ENCODE measurements at regions not wholly inside any gene's neighbourhood (a gene's known extent, or its start where the extent isn't known, plus 50 kb on each side); places are given as distances from the start of the nearest gene placed in this dataset.
"Not testable (repeated sequence)": the region's sequence is repeated elsewhere in the genome, so short reads cannot be mapped to it uniquely, and the experiment has no call there.

DNA sequence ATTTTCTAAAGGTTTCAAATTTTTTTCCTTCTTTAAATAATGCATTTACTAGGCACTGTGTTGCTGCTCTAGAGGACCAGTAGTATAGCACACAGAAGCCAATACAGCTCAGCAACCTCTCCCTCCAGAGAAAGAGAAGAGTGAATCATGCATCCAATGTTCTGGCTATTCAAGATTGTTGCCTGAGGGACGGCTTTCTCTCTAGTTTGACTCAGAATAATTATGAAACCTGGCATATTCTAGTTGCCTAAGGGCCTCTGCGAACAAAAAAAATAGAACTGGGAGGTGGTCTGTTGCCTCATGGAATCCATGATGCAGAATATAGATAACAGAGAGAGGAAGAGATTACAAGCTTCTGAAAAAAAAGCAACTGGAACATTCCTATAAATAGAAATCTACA lies 1233.3 kb upstream of the PABPC4L start:
- DNase-seq, result no peak

GRCh38 chr4:135429528-135429927 lies 1227.9 kb upstream of the PABPC4L start:
- no peak for DNase-seq

DNA sequence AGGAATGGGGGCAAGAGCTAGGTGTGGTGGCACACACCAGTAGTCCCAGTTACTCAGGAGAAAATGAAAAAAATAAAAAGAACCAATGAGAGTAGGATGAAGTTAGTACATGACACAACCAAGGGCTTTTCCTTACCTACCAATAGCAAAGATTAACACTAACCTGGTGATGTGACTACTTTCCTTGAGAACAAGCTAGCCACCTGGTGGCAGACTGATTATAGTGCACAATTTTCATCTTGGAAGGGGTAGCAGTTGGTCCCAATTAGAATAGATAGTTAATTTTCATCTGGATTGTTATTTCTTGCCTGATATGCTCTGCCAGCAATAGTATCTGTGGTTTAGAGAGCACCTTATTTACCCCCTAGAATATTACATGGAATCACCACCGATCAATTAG lies 1216.8 kb upstream of the PABPC4L start:
- no peak for DNase-seq

DNA sequence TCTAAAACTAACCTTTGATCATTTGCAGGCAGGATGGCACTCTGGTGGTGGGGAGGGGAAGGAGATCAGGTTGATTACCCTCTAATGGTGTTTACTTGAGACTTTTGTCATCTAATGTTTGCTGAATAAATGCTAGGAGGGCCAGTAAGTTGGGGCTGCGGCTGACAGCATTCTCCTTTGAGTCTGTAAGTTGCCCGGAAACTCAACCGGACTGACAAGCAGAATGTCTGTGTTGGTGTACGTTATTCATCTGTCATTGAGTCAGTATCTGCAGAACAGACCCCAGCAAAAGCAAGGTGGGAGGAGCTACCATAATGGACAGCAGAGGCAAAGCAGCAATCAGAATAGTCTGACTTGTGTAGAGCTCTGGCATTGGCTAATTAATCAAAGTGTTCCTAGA lies 1210.6 kb upstream of the PABPC4L start:
- no peak for DNase-seq

DNA sequence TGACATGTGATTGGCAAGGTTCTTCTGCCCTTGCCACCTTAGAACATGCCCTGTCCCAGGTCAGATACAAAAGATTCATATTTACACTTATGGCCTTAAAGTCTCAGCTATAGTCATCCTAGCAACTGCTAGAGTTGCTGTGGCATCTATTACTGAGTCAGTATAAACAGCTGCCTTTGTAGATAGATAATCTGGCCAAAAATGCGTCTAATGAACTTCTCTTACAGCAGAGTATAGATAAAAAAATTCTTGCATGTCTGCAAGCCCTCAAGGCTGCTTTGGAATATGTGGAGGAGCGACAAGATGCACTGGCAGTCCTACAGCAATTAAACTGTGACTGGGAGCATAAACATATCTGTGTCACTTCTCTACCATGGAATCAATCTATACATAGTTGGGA lies 1209.7 kb upstream of the PABPC4L start:
- no peak for DNase-seq

GRCh38 chr4:135409261-135409660 lies 1207.7 kb upstream of the PABPC4L start:
- DNase-seq, result not testable (repeated sequence)

- DNase-seq, result no peak
These were observed 1206.5 kb upstream of the PABPC4L start for GRCh38 chr4:135408109-135408508.

GRCh38 chr4:135406597-135406996 lies 1205.0 kb upstream of the PABPC4L start:
- DNase-seq, result not testable (repeated sequence)

GRCh38 chr4:135385830-135386581 lies 1184.4 kb upstream of the PABPC4L start:
- DNase-seq, result no peak

DNA sequence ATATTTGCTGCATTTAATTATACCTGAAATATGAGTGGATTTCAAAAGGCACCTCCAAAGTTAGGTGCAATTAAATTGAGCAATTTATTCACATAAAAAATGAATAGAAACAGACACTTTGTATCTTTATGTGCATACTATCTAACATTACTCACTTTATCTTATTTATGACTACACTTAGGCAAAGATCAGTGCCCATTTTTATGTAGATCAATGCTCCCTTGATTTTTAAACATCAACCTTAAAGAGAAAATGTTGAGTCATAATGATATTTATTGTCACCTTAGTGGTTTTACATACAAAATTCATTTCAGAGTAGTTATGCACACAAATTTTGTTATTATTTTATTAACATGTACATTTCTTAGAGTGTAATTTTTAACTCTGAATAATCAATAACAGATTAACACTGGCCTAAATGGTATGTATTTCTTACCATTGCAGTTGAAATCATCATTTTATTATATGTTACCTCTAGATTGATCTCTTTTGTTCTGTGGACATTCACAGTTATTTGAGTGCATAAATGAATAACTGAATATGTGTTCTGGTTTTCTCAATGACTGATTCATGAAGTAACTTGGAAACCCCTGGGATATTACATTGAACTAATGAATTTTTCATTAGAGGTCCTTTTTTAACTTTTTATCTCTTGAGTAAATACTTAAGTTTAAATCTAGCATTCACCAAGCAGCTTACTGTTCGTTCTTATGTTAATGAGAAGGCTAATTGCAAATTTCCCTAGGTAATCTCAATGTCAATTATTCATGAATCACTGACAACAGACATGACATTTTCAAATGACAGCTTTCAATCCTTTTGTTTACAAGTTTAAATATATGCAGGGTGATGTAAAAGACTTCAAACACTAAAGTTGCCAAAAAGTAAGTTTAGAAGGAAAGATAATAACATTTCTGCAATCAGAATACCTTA lies 1182.0 kb upstream of the PABPC4L start:
- DNase-seq, result no peak

DNA sequence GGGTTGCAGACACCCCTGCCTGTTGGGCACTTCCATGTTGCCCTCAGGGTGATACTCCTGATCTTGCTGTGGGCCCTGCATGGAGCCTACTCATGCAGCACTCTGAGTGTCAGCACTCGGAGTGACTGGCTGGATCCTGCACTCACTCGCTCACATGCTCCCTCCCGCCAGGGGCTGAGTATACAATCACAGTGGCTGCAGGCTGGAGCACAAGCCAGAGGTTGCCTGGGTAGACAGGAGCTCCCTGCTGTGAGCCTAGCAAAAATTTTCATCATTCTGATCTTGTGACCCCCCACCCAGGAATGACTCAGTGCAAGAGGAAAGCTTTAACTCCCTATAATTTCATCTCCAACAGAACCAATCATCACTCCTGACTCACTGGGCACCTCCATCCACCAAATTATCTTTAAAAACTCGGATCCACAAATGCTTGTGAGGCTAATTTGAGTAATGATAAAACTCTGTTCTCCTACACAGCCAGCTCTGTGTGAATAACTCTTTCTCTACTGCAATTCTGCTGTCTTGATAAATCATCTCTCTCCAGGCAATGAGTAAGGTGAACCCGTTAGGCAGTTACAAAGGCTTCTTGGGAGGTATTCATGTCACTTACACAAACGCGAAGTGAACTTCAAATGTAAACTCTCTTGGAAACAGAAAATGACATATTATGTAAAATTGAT lies 1180.8 kb upstream of the PABPC4L start:
- no peak for DNase-seq

GRCh38 chr4:135372131-135372530 lies 1170.5 kb upstream of the PABPC4L start:
- no peak for DNase-seq

DNA sequence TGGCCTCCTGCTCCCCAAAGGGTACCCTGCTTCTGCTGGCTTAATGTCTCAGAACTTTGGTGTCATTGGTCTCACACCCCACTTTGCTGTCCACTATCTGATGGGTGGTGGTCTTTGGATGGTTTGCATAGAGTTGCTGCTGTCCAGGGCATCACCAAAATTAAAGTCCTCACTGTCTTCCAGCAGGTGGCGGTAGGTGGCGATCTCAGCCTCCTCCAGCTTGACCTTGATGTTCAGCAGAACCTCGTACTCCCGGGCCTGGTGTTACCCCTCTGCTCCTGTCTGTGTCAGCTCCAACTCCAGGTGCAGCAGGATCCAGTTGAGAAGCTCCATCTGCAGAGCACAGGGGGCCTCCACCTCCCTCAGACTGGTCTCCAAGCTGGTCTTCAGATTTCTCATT lies 1169.5 kb upstream of the PABPC4L start:
- no peak for DNase-seq

GRCh38 chr4:135368831-135369230 lies 1167.2 kb upstream of the PABPC4L start:
- DNase-seq, result no peak

DNA sequence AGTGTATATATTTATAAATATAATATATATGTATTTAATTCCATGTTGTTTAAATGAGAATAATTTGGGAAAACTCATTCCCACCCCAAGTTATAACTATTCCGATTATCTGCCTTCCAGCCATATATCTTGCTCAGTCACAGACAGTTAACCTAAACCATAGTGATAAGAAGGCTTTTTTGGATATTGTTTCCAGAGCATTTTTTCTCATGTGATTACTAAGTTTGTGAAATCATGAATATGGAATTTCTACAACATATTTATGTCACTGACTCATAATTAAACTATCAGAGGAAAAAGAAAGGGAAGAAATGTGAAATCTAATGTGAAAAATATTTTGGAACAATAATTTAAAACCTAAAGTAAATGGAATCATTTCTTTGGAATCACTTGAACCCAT lies 1163.5 kb upstream of the PABPC4L start:
- no peak for DNase-seq

GRCh38 chr4:135359128-135359527 lies 1157.5 kb upstream of the PABPC4L start:
- DNase-seq, result no peak

- DNase-seq, result no peak
These were observed 1155.5 kb upstream of the PABPC4L start for GRCh38 chr4:135357091-135357490.

DNA sequence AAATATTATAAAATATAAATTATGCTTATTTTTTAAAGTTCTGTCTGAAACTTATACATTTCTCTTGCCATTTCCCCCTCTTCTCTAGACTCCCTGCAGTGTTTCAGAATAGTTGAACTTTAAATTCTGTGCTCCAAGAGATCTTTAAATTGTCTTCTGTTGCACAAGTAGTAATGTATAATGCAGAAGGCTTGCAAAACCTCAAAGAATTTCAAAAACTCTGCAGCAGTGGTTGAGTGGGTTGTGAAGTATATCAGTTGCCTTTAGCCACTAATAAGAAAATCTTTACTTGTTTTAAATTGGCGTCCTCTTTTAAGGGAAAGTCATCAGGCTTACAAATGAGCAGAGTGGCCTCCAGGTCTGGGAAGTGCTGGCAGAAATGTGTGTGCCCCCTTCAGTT lies 1153.3 kb upstream of the PABPC4L start:
- DNase-seq, result no peak

GRCh38 chr4:135353008-135353407 lies 1151.4 kb upstream of the PABPC4L start:
- no peak for DNase-seq

GRCh38 chr4:135344492-135344891 lies 1142.9 kb upstream of the PABPC4L start:
- DNase-seq, result no peak

DNA sequence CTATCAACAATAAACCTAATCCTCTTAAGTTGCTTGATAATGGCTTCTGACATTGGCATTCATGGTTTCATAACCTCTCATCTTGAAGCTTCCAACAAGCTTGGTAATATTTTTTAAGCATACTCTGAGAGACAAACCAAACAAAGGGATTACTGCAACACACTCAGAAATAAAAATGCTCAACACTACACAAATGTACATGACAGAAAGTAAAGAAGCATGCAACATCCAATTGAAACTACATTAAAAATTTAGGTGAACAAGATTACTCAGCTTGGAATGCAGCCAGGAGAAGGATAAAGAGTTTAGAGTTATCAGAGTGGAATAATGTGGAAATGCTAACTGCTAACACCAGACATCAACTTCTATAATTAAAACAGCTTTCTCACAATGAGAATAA lies 1136.6 kb upstream of the PABPC4L start:
- peak; percentile 14 for DNase-seq

DNA sequence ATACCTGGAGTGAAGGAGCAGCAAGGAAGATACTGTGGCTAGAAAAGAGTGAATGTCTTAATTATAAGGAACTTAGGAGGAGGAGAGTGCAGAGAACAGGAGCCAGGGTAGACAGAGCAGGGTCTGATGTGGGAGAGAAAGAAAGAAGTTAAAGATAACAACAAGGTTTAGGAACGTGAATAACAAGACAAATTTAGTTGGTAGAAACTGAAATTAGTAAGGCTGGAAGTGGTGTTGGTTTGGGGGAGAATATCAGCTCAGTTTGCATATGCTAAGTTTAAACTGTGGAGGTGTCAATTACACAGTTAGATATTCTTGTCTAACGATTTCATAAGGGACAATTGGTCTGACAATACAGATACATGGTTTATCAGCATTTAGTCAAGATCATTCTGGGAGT lies 1123.7 kb upstream of the PABPC4L start:
- DNase-seq, result no peak

- no peak for DNase-seq
These were observed 1118.1 kb upstream of the PABPC4L start for GRCh38 chr4:135319685-135320084.
